ENCODE measurements at regions not wholly inside any gene's neighbourhood (a gene's known extent, or its start where the extent isn't known, plus 50 kb on each side); places are given as distances from the start of the nearest gene placed in this dataset.

GRCh38 chr4:144411119-144411518, 234.8 kb upstream of the HHIP start:
- no peak overlapping the region for H2BK120ac ChIP-seq (ENCODE audit: low read depth, low read length)
- in situ Hi-C loops (cut with MboI; ENCODE audit: low sequenced_read_pairs), result no loop called here
- no peak overlapping the region for H3K56ac ChIP-seq (ENCODE audit: extremely low read depth, insufficient read depth, low read length)
- no peak overlapping the region for H3K4me2 ChIP-seq (ENCODE audit: low read depth, low read length)
- no peak overlapping the region for H2BK20ac ChIP-seq (ENCODE audit: low read depth, low read length)
- no TSS peak for BruUV-seq (replicated peaks)
- no peak overlapping the region for H2AK9ac ChIP-seq (replicated peaks; ENCODE audit: low read depth, low read length, poor library complexity)
- no peak overlapping the region for H2AFZ ChIP-seq (replicated peaks; ENCODE audit: low read length, poor library complexity)
- no peak overlapping the region for H2BK15ac ChIP-seq (ENCODE audit: low read depth, low read length)
- no peaks in the 10 kb centered on the region for H3K27me3 ChIP-seq (ENCODE audit: control insufficient read depth, insufficient read depth, low read length)
- no peak overlapping the region for H3K4me3 ChIP-seq (ENCODE audit: insufficient read depth, low read depth, low read length)
- POLR2A ChIA-PET (ENCODE audit: unreplicated experiment), result no interaction called here
- H3K27ac ChIP-seq (ENCODE audit: insufficient read depth, low read length), result no peak overlapping the region
- no peak for ATAC-seq (ENCODE audit: low read depth)
- no peaks in the 10 kb centered on the region for H3K9me1 ChIP-seq (ENCODE audit: insufficient read depth, low read length)
- H4K91ac ChIP-seq (ENCODE audit: insufficient read depth, low read depth, low read length), result no peak overlapping the region
- no peak for TF ChIP-seq RFX5 (IDR thresholded peaks at IDR 0.05; ENCODE audit: low read depth, low read length)
- TF ChIP-seq USF2 (IDR thresholded peaks at IDR 0.05; ENCODE audit: low read depth, low read length), result no peak
- TF ChIP-seq BHLHE40 (IDR thresholded peaks at IDR 0.05; ENCODE audit: low read depth, low read length), result no peak
- TF ChIP-seq NFE2L2 (IDR thresholded peaks at IDR 0.05; ENCODE audit: low read depth, low read length), result no peak
- no peak for TF ChIP-seq SMC3 (IDR thresholded peaks at IDR 0.05; ENCODE audit: low read depth, low read length)
- no peak for TF ChIP-seq MAZ (IDR thresholded peaks at IDR 0.05; ENCODE audit: borderline replicate concordance, low read depth, low read length)
- TF ChIP-seq RAD21 (IDR thresholded peaks at IDR 0.05; ENCODE audit: low read length), result no peak
- TF ChIP-seq ELK1 (IDR thresholded peaks at IDR 0.05; ENCODE audit: borderline replicate concordance, low read depth, low read length), result no peak
- no peak for TF ChIP-seq MAFK (IDR thresholded peaks at IDR 0.05; ENCODE audit: low read depth, low read length)
- TF ChIP-seq POLR2A (IDR thresholded peaks at IDR 0.05; ENCODE audit: low read depth, low read length), result no peak
- TF ChIP-seq CTCF (conservative IDR thresholded peaks at IDR 0.05; ENCODE audit: low read depth, low read length), result no peak
- no peak for TF ChIP-seq CEBPB (IDR thresholded peaks at IDR 0.05; ENCODE audit: low read depth, low read length)
- TF ChIP-seq MXI1 (IDR thresholded peaks at IDR 0.05; ENCODE audit: borderline replicate concordance, low read depth, low read length), result no peak
- no peak overlapping the region for H2BK5ac ChIP-seq (ENCODE audit: low read depth, low read length, poor library complexity, severe bottlenecking)
- no peaks in the 10 kb centered on the region for H3K4me1 ChIP-seq (ENCODE audit: control insufficient read depth, insufficient read depth, low read length)
- H4K8ac ChIP-seq (ENCODE audit: low read depth in 2 of 2, low read length in 2 of 2), result no peak overlapping the region
- H3K9ac ChIP-seq (ENCODE audit: low read depth, low read length), result no peak overlapping the region
- no peak overlapping the region for H4K5ac ChIP-seq (ENCODE audit: low read depth, low read length)
- no peak overlapping the region for H3K18ac ChIP-seq (ENCODE audit: low read depth, low read length)
- dilution Hi-C loops (cut with HindIII; ENCODE audit: low sequenced_read_pairs, unreplicated experiment), result no loop called here
- no peak overlapping the region for H3K14ac ChIP-seq (replicated peaks; ENCODE audit: low read depth, low read length)
- no peak overlapping the region for H2AK5ac ChIP-seq (ENCODE audit: low read depth, low read length)
- no peaks in the 10 kb centered on the region for H3K9me3 ChIP-seq (ENCODE audit: control insufficient read depth, insufficient read depth, low read length)
- intact Hi-C loops (cut with micrococcal nuclease), result no loop called here
- H3K23ac ChIP-seq (ENCODE audit: low read depth, low read length), result no peak overlapping the region
- no peak for DNase-seq
- H3K36me3 ChIP-seq (ENCODE audit: control insufficient read depth, insufficient read depth, low read length), result no peaks in the 10 kb centered on the region
- H4K20me1 ChIP-seq (ENCODE audit: insufficient read depth, low read length), result no peaks in the 10 kb centered on the region
- no peaks in the 10 kb centered on the region for H3K79me1 ChIP-seq (ENCODE audit: low read depth in 1 of 2, low read length in 2 of 2)
- CTCF ChIA-PET, result no interaction called here
- no peak overlapping the region for H3K4ac ChIP-seq (ENCODE audit: low read depth, low read length)
- WGBS, 2 experiments (ENCODE audit: extremely low coverage in 2 of 2, insufficient read length in 1 of 2), result no CpG with 5 or more reads among the region's 1 CpG
